GM13977 (cell line): ENCODE measurements at regions not wholly inside any gene's neighbourhood (a gene's known extent, or its start where the extent isn't known, plus 50 kb on each side); places are given as distances from the start of the nearest gene placed in this dataset.

Experiments used
- DNase-seq: peaks from one replicate; pipeline ENCODE4 v3.0.0; 2012; ENCODE audit warnings: low spot score
- in situ Hi-C: fragments of 300-500 bp; cut with MboI; formaldehyde crosslinking; loops from one replicate; pipeline ENCODE4 v1.12.0; 2022; ENCODE audit warnings: low sequenced_read_pairs, low pct_unique_long_range_greater_than_20kb, mixed read lengths, inconsistent platforms; ENCODE audit not compliant: unreplicated experiment
- TF ChIP-seq, protein P1 (sequence below): IDR thresholded peaks from 2 replicates; pipeline ENCODE4 v1.5.1; 2012; ENCODE audit warnings: mild to moderate bottlenecking, control low read depth; ENCODE audit not compliant: insufficient read depth; ENCODE audit errors: extremely low read depth, missing control alignments

DNA sequence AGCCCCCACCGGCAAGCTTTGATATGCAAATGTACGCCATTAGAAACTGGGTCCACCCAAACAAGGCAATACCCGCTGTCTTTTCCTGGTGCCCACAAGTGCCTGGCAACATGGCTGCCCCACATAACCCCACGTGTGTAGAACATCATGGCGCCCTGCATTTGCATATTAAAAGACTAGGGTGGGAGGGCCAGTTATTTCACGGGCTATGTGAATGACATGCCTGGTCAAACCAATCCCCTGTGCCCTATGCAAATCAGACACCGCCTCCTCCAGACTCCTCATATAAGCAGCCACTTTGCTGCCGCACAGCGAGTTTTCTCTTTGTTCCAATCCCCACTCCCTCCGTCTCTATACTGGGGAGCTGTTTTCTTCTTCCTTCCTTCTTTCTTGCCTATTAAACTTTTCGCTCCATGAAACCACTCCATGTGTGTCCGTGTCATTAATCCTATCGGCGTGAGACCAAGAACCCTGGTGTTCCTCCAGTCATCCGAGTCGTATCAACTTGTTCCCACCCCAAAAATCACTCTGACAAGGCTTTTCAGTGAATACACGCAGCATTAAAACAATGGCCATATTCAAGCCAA lies 112.6 kb upstream of the SORBS2 start:
- TF ChIP-seq, protein P1, sequence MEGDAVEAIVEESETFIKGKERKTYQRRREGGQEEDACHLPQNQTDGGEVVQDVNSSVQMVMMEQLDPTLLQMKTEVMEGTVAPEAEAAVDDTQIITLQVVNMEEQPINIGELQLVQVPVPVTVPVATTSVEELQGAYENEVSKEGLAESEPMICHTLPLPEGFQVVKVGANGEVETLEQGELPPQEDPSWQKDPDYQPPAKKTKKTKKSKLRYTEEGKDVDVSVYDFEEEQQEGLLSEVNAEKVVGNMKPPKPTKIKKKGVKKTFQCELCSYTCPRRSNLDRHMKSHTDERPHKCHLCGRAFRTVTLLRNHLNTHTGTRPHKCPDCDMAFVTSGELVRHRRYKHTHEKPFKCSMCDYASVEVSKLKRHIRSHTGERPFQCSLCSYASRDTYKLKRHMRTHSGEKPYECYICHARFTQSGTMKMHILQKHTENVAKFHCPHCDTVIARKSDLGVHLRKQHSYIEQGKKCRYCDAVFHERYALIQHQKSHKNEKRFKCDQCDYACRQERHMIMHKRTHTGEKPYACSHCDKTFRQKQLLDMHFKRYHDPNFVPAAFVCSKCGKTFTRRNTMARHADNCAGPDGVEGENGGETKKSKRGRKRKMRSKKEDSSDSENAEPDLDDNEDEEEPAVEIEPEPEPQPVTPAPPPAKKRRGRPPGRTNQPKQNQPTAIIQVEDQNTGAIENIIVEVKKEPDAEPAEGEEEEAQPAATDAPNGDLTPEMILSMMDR, result no peak
- in situ Hi-C loops, result no loop called here
- no peak for DNase-seq

DNA sequence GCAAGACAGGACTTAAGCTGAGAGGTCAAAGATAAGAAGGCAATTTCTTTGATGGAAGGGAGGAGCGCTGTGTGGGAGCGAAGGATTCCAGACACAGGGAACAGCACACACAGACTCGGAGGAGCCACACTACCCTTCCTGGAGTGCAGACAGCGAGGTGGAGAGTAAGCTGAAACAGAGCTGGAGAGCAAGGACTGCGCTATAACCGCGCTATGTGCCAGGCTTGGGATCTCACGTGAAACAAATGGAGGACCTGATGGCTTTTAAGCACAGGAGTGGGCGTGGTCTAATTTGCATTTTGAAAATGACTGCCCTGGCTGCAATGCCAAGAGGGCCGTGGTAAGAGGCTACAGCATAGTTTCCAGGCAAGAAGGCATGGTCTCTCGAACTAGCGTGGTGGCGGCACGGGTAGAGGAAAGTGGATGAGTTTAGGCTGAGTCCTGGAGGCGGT lies 113.9 kb upstream of the SORBS2 start:
- no peak for DNase-seq
- in situ Hi-C loops, result no loop called here
- TF ChIP-seq, protein P1, result no peak

DNA sequence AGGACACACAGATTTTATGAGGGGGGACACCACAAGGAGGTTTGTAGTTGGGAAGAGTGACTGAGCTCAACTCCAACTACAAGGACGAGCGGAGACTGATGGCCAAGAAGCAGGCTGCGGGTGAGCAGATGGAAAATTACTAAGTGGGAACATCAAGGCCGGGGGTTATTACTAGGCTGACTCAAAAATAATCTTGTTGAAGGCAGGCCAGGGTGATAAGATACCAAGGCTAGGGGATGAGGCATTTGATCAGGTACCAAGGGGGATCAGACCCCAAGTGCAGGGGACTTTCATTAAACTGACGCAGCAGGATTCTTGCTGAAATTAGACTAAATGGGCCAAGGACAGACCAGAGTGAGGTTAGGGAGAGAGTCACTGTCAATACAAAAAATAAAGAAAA lies 119.4 kb upstream of the SORBS2 start:
- DNase-seq, result no peak
- TF ChIP-seq, protein P1, result no peak
- in situ Hi-C loops, result no loop called here

DNA sequence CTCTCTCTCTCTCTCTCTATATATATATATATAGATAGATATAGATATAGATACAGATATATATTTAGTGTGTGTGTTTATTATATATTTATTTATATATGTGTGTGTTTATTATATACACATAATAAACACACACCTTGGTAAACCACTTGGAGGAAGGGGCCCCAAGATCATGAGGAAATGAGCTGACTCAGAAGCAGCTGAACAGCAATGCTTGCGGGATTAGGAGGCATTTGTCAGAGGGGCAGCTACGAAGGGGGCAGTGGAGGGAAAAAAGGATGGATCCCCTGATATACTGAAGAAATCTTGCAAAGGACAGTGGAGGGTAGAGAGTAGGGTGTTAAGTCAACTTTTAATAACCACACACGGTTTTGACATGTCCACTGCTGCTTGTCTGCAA lies 120.0 kb upstream of the SORBS2 start:
- DNase-seq, result no peak
- in situ Hi-C loops, result no loop called here
- TF ChIP-seq, protein P1, result no peak

DNA sequence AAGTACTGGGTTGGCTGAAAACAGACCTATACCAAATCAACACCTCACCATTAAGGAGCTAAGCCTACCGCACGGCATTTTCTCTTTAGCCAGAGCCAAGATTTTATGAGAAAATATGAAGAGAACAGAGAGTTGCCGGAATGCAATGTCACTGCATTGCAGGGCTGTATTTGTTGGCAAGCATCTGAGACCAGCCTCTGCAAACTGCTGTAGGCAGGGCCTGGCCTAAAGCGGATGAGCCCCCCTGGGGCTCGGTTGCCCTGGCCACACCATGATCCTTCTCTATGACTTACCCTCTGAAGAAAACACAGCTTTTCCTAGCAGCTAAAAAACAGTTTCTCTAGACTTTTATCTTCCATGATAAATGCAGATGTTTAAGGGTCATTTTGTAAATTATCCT lies 120.5 kb upstream of the SORBS2 start:
- DNase-seq, result no peak
- TF ChIP-seq, protein P1, result no peak
- in situ Hi-C loops, result no loop called here

DNA sequence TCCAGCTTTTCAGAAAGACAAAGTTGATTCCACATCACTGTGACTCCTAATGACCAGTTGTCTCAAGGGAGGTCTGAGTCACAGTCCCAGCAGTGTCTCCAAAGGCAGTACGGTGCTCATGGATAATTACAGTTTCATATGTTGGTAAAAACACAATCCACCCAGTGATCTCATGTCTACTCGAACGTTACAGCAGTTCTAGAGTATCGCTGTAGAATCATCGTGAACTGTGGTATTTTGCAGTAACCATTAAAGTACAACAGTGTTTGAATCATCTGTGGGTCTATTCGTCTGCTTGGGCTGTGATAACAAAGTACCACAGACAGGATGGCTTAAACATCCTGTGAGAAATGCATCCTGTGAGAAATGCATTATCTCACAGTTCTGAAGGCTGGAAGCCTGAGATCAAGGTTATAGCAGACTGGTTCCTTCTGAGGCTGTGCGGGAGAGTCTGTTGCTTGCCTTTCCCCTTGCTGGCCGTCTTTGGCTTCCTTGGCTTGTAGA lies 121.1 kb upstream of the SORBS2 start:
- DNase-seq, result no peak
- TF ChIP-seq, protein P1, result no peak
- in situ Hi-C loops, result no loop called here
